Sigmoid colon (tissue), 6 donors: ENCODE measurements at regions not wholly inside any gene's neighbourhood (a gene's known extent, or its start where the extent isn't known, plus 50 kb on each side); places are given as distances from the start of the nearest gene placed in this dataset.

Experiments used
- DNase-seq: peaks from one replicate; pipeline ENCODE4 v3.0.0-alpha.2; 2019
- H3K27ac ChIP-seq, 4 donors: fragments of 200-600 bp; sonication (generic); one replicate each; pipeline ENCODE4 v1.5.1; 2016 to 2019; ENCODE audit warnings: mild to moderate bottlenecking in 1 of 4
- H3K27me3 ChIP-seq, 3 donors: fragments of 200-600 bp; sonication (generic); one replicate each; pipeline ENCODE4 v1.5.1; 2019; ENCODE audit warnings: mild to moderate bottlenecking in 1 of 3
- H3K36me3 ChIP-seq, 4 donors: fragments of 200-600 bp; sonication (generic); one replicate each; pipeline ENCODE4 v1.5.1; 2016 to 2019
- H3K4me1 ChIP-seq, 4 donors: fragments of 200-600 bp; sonication (generic); one replicate each; pipeline ENCODE4 v1.5.1; 2017 to 2019
- H3K4me3 ChIP-seq, 4 donors: fragments of 200-600 bp; sonication (generic); one replicate each; pipeline ENCODE4 v1.5.1; 2017 to 2019; ENCODE audit warnings: mild to moderate bottlenecking in 2 of 4, moderate library complexity in 1 of 4
- H3K9me3 ChIP-seq, 4 donors: fragments of 200-600 bp in 3 of 4; sonication (generic) in 3 of 4; one replicate each; pipeline versions ENCODE4 v1.5.1 to v1.6.1; 2013 to 2019
- CTCF ChIP-seq, 4 experiments: fragments of 450-650 bp in 3 of 4; fragments of 200-600 bp in 1 of 4; IDR thresholded peaks; one replicate each; pipeline ENCODE4 v1.5.1; 2016 to 2019; ENCODE audit warnings: antibody characterized with exemption in 4 of 4, mild to moderate bottlenecking in 3 of 4, moderate library complexity in 2 of 4
- EP300 ChIP-seq, 4 donors: sonication (generic); formaldehyde crosslinking; IDR thresholded peaks; one replicate each; pipeline ENCODE4 v1.6.1; 2017; ENCODE audit warnings: antibody characterized with exemption in 4 of 4
- POLR2A ChIP-seq, 2 donors: fragments of 450-650 bp; IDR thresholded peaks; one replicate each; pipeline ENCODE4 v1.6.1; 2016; ENCODE audit warnings: antibody characterized with exemption in 2 of 2, mild to moderate bottlenecking in 2 of 2, moderate library complexity in 2 of 2
- POLR2AphosphoS5 ChIP-seq, 4 donors: sonication (generic); formaldehyde crosslinking; IDR thresholded peaks; one replicate each; pipeline ENCODE4 v1.6.1; 2017; ENCODE audit warnings: antibody characterized with exemption in 4 of 4
- WGBS, 2 donors: extraction: QIAGEN DNeasy Blood & Tissue Kit; methylation state at CpG; one replicate each; pipeline ENCODE4 v1.1.7; 2013; 5-methylcytosine and 5-hydroxymethylcytosine counted together
- intact Hi-C: fragments of 100-400 bp; cut with DNase I; formaldehyde crosslinking; loops from one replicate; pipeline ENCODE4 v1.15.1; 2023
- donor health status: healthy with polysubstance abuse.
- donor health status: healthy.

- no peak overlapping the region for H3K27ac ChIP-seq
- H3K4me1 ChIP-seq, result no peaks in the 10 kb centered on the region
- no peaks in the 10 kb centered on the region for H3K36me3 ChIP-seq
- WGBS, 2 donors, result 61 to 68% methylated on average over 12 of the region's 12 CpGs
- no peak for DNase-seq
- H3K4me3 ChIP-seq, result no peak overlapping the region
- H3K9me3 ChIP-seq, result no peaks in the 10 kb centered on the region
- intact Hi-C loops, result no loop called here
- no peak for TF ChIP-seq POLR2AphosphoS5 (IDR thresholded peaks at IDR 0.05)
- no peak for TF ChIP-seq POLR2A (IDR thresholded peaks at IDR 0.05)
- no peak for TF ChIP-seq EP300 (IDR thresholded peaks at IDR 0.05)
- no peak for TF ChIP-seq CTCF (IDR thresholded peaks at IDR 0.05)
- peaks cover 0 to 6% (median 0%) of the 10 kb centered on the region in 3 donors for H3K27me3 ChIP-seq
These were observed 177.3 kb downstream of the URI1 start for GRCh38 chr19:30119180-30119908.

- Histone ChIP-seq H3K36me3 (no peaks in the 10 kb centered on the region), H3K4me3 (no peak overlapping the region), H3K9me3 (no peaks in the 10 kb centered on the region), H3K27me3 (peaks cover 0 to 6% (median 0%) of the 10 kb centered on the region in 3 donors), H3K4me1 (no peaks in the 10 kb centered on the region), H3K27ac (no peak overlapping the region)
- WGBS, 2 donors, result 90 to 92% methylated on average over 4 of the region's 4 CpGs
- DNase-seq, result no peak
- intact Hi-C loops, result no loop called here
- TF ChIP-seq POLR2A (IDR thresholded peaks at IDR 0.05), result no peak
- TF ChIP-seq CTCF (IDR thresholded peaks at IDR 0.05), result no peak
- no peak for TF ChIP-seq POLR2AphosphoS5 (IDR thresholded peaks at IDR 0.05)
- TF ChIP-seq EP300 (IDR thresholded peaks at IDR 0.05), result no peak
These were observed 178.9 kb downstream of the URI1 start for GRCh38 chr19:30120860-30121484.

GRCh38 chr19:30122431-30122830 is 180.4 kb downstream of the URI1 start:
- Histone ChIP-seq H3K4me1 (no peaks in the 10 kb centered on the region), H3K36me3 (no peaks in the 10 kb centered on the region), H3K27me3 (peaks cover 0 to 6% (median 0%) of the 10 kb centered on the region in 3 donors), H3K4me3 (no peak overlapping the region), H3K9me3 (no peaks in the 10 kb centered on the region), H3K27ac (no peak overlapping the region)
- intact Hi-C loops, result no loop called here
- DNase-seq, result no peak
- no peak for TF ChIP-seq CTCF (IDR thresholded peaks at IDR 0.05)
- TF ChIP-seq POLR2A (IDR thresholded peaks at IDR 0.05), result no peak
- TF ChIP-seq POLR2AphosphoS5 (IDR thresholded peaks at IDR 0.05), result no peak
- TF ChIP-seq EP300 (IDR thresholded peaks at IDR 0.05), result no peak
- 82 to 89% methylated on average over 9 of the region's 9 CpGs for WGBS, 2 donors

- intact Hi-C loops, result no loop called here
- H3K4me1 ChIP-seq, result no peaks in the 10 kb centered on the region
- TF ChIP-seq POLR2A (IDR thresholded peaks at IDR 0.05) (no peak), POLR2AphosphoS5 (IDR thresholded peaks at IDR 0.05) (no peak)
- H3K27me3 ChIP-seq, result peaks cover 0 to 6% (median 0%) of the 10 kb centered on the region in 3 donors
- H3K27ac ChIP-seq, result no peak overlapping the region
- H3K36me3 ChIP-seq, result no peaks in the 10 kb centered on the region
- H3K4me3 ChIP-seq, result no peak overlapping the region
- DNase-seq, result no peak
- WGBS, 2 donors, result 89 to 91% methylated on average over 14 of the region's 14 CpGs
- no peaks in the 10 kb centered on the region for H3K9me3 ChIP-seq
These were observed 181.1 kb downstream of the URI1 start for GRCh38 chr19:30123119-30123518.

GRCh38 chr19:30123611-30124010 is 181.6 kb downstream of the URI1 start:
- no peak for TF ChIP-seq POLR2A (IDR thresholded peaks at IDR 0.05)
- TF ChIP-seq EP300 (IDR thresholded peaks at IDR 0.05), result no peak
- TF ChIP-seq CTCF (IDR thresholded peaks at IDR 0.05), result no peak
- no peak for TF ChIP-seq POLR2AphosphoS5 (IDR thresholded peaks at IDR 0.05)
- H3K9me3 ChIP-seq, result no peaks in the 10 kb centered on the region
- no peaks in the 10 kb centered on the region for H3K4me1 ChIP-seq
- intact Hi-C loops, result no loop called here
- H3K36me3 ChIP-seq, result no peaks in the 10 kb centered on the region
- no peak overlapping the region for H3K27ac ChIP-seq
- no peak overlapping the region for H3K4me3 ChIP-seq
- peaks cover 0 to 6% (median 0%) of the 10 kb centered on the region in 3 donors for H3K27me3 ChIP-seq
- DNase-seq, result no peak
- 66 to 82% methylated on average over 9 of the region's 9 CpGs for WGBS, 2 donors
